H1 (cell line): ENCODE measurements at regions not wholly inside any gene's neighbourhood (a gene's known extent, or its start where the extent isn't known, plus 50 kb on each side); places are given as distances from the start of the nearest gene placed in this dataset.

Experiments
- CTCF ChIA-PET: fragments of 300-600 bp; sonication (Branson Sonifier 250); formaldehyde crosslinking; loops from one replicate; lab custom pipeline; 2021; ENCODE audit not compliant: partially characterized antibody; lab: Charles Lee
- POLR2A ChIA-PET: fragments of 300-600 bp; sonication (Branson Sonifier 250); formaldehyde crosslinking; loops from one replicate; lab custom pipeline; 2021; ENCODE audit warnings: inconsistent platforms; ENCODE audit not compliant: partially characterized antibody; lab: Charles Lee
- DNase-seq, 2 experiments: peaks; one replicate each; pipeline versions ENCODE4 v3.0.0 to v3.0.0-alpha.2; 2010 to 2022; ENCODE audit warnings: low spot score in 2 of 2, low read depth in 1 of 2, mixed read lengths in 1 of 2
- FAIRE-seq: peaks from 2 replicates; lab custom pipeline; 2011; peaks lifted over from hg19 to GRCh38; lab: Jason Lieb, UNC
- H2AFZ ChIP-seq: 2 replicates; pipeline ENCODE4 v1.8.1; 2012; ENCODE audit warnings: low read length, inconsistent platforms
- H2AK5ac ChIP-seq: 2 replicates; pipeline ENCODE4 v1.6.1; 2013; ENCODE audit warnings: low read depth, low read length
- H2BK120ac ChIP-seq: replicated peaks from 2 replicates; pipeline ENCODE3; 2013; ENCODE audit warnings: low read depth, low read length, inconsistent platforms
- H2BK12ac ChIP-seq: 2 replicates; pipeline ENCODE4 v1.6.1; 2013; ENCODE audit warnings: low read depth, low read length
- H2BK15ac ChIP-seq: 2 replicates; pipeline ENCODE4 v1.6.1; 2013; ENCODE audit warnings: low read length
- H2BK20ac ChIP-seq: 2 replicates; pipeline ENCODE4 v1.6.1; 2013; ENCODE audit warnings: low read length
- H2BK5ac ChIP-seq: 2 replicates; pipeline ENCODE4 v1.6.1; 2013; ENCODE audit warnings: low read depth, low read length
- H3K14ac ChIP-seq: 2 replicates; pipeline ENCODE4 v1.6.1; 2013; ENCODE audit warnings: inconsistent platforms; ENCODE audit not compliant: insufficient read length
- H3K18ac ChIP-seq: 2 replicates; pipeline ENCODE4 v1.6.1; 2013; ENCODE audit warnings: low read length; ENCODE audit errors: extremely low read depth
- H3K23ac ChIP-seq: 2 replicates; pipeline ENCODE4 v1.6.1; 2013; ENCODE audit warnings: inconsistent platforms; ENCODE audit not compliant: insufficient read length
- H3K23me2 ChIP-seq: 2 replicates; pipeline ENCODE4 v1.6.1; 2013; ENCODE audit warnings: low read depth, low read length
- H3K27ac ChIP-seq: 2 replicates; pipeline ENCODE4 v1.6.1; 2011; ENCODE audit warnings: low read depth, low read length, inconsistent platforms
- H3K27me3 ChIP-seq, 4 experiments: replicated peaks in 1 of 4; 1 replicate in 1 of 4; 2 replicates in 3 of 4; pipeline versions ENCODE4 v1.6.1 to v1.8.1; 2011 to 2013; ENCODE audit warnings: low read length in 3 of 4, mild to moderate bottlenecking in 3 of 4, inconsistent platforms in 2 of 4, mixed read lengths in 2 of 4, moderate library complexity in 1 of 4; ENCODE audit not compliant: control insufficient read depth in 3 of 4, insufficient read depth in 3 of 4; ENCODE audit errors: extremely low read depth in 1 of 4
- H3K36me3 ChIP-seq, 4 experiments: 2 replicates each; pipeline versions ENCODE4 v1.6.1 to v1.8.1; 2011 to 2013; ENCODE audit warnings: mild to moderate bottlenecking in 4 of 4, low read length in 3 of 4, moderate library complexity in 2 of 4, control low read depth in 1 of 4, inconsistent platforms in 1 of 4; ENCODE audit not compliant: insufficient read depth in 4 of 4, control insufficient read depth in 2 of 4
- H3K4ac ChIP-seq: replicated peaks from 2 replicates; pipeline ENCODE3; 2013; ENCODE audit warnings: low read length, low read depth, mixed read lengths, inconsistent platforms; ENCODE audit not compliant: insufficient read length
- H3K4me1 ChIP-seq, 4 experiments: replicated peaks in 1 of 4; 1 replicate in 1 of 4; 2 replicates in 3 of 4; pipeline versions ENCODE4 v1.6.1 to v1.8.1; 2011 to 2013; ENCODE audit warnings: low read length in 3 of 4, inconsistent platforms in 2 of 4, mixed read lengths in 1 of 4; ENCODE audit not compliant: insufficient read depth in 4 of 4, control insufficient read depth in 3 of 4
- H3K4me2 ChIP-seq, 2 experiments: 2 replicates each; pipeline versions ENCODE4 v1.6.1 to v1.8.1; 2011 to 2013; ENCODE audit warnings: low read depth in 2 of 2, low read length in 2 of 2, control low read depth in 1 of 2, inconsistent platforms in 1 of 2, mild to moderate bottlenecking in 1 of 2; ENCODE audit not compliant: insufficient read depth in 1 of 2
- H3K4me3 ChIP-seq, 4 experiments: fragments of 200-600, 300-600 bp in 1 of 4; sonication (generic), shearing (Covaris generic), sonication (Bioruptor Twin) in 1 of 4; 2 replicates each; pipeline versions ENCODE4 v1.5.1 to v1.8.1; 2011 to 2016; ENCODE audit warnings: low read length in 4 of 4, low read depth in 3 of 4, control low read depth in 2 of 4, inconsistent platforms in 2 of 4, mild to moderate bottlenecking in 2 of 4, mixed read lengths in 1 of 4, moderate library complexity in 1 of 4; ENCODE audit not compliant: insufficient read depth in 2 of 4; ENCODE audit errors: extremely low read depth in 1 of 4
- H3K56ac ChIP-seq: replicated peaks from 2 replicates; pipeline ENCODE3; 2013; ENCODE audit warnings: low read depth, mild to moderate bottlenecking, mixed read lengths, low read length, inconsistent platforms; ENCODE audit not compliant: insufficient read length
- H3K79me1 ChIP-seq: 2 replicates; pipeline ENCODE4 v1.6.1; 2013; ENCODE audit warnings: low read depth, low read length, control low read depth
- H3K79me2 ChIP-seq, 2 experiments: 2 replicates each; pipeline versions ENCODE4 v1.6.1 to v1.8.1; 2012 to 2013; ENCODE audit warnings: low read length in 2 of 2, mild to moderate bottlenecking in 2 of 2, inconsistent platforms in 1 of 2; ENCODE audit not compliant: insufficient read depth in 2 of 2, control insufficient read depth in 1 of 2
- H3K9ac ChIP-seq, 4 experiments: replicated peaks in 1 of 4; 1 replicate in 1 of 4; 2 replicates in 3 of 4; pipeline versions ENCODE4 v1.6.1 to v1.8.1; 2011 to 2013; ENCODE audit warnings: low read depth in 3 of 4, low read length in 3 of 4, control low read depth in 2 of 4, mild to moderate bottlenecking in 2 of 4, moderate library complexity in 2 of 4, inconsistent platforms in 1 of 4; ENCODE audit errors: extremely low read depth in 1 of 4
- H3K9me3 ChIP-seq, 2 experiments: 2 replicates each; pipeline versions ENCODE4 v1.6.1 to v1.8.1; 2012 to 2013; ENCODE audit warnings: mild to moderate bottlenecking in 2 of 2, moderate library complexity in 2 of 2, control low read depth in 1 of 2, inconsistent platforms in 1 of 2, low read depth in 1 of 2, low read length in 1 of 2, mixed read lengths in 1 of 2; ENCODE audit not compliant: insufficient read depth in 2 of 2
- H4K20me1 ChIP-seq, 2 experiments: replicated peaks in 1 of 2; 2 replicates each; pipeline versions ENCODE3 to v1.8.1; 2011 to 2013; ENCODE audit warnings: inconsistent platforms in 2 of 2, low read length in 2 of 2, mild to moderate bottlenecking in 1 of 2; ENCODE audit not compliant: insufficient read depth in 2 of 2, control insufficient read depth in 1 of 2
- H4K5ac ChIP-seq: 2 replicates; pipeline ENCODE4 v1.6.1; 2013; ENCODE audit warnings: low read length, low read depth, mixed read lengths, inconsistent platforms; ENCODE audit not compliant: insufficient read length
- H4K8ac ChIP-seq: 2 replicates; pipeline ENCODE4 v1.8.0; 2013; ENCODE audit warnings: mild to moderate bottlenecking, moderate library complexity, low read length, inconsistent platforms; ENCODE audit not compliant: insufficient read depth; ENCODE audit errors: extremely low read depth
- H4K91ac ChIP-seq: replicated peaks from 2 replicates; pipeline ENCODE3; 2013; ENCODE audit warnings: low read length, mixed read lengths, inconsistent platforms; ENCODE audit not compliant: insufficient read length
- ASH2L ChIP-seq: fragments of 200-600, 300-600 bp; sonication (generic); IDR thresholded peaks from one replicate; pipeline ENCODE4 v1.7.1; 2017; ENCODE audit warnings: low read length
- CBX5 ChIP-seq: fragments of 300-800, 300-1000 bp; sonication (generic); IDR thresholded peaks from 2 replicates; pipeline ENCODE4 v1.7.1; 2016; ENCODE audit warnings: antibody characterized with exemption, low read length, low read depth
- CBX8 ChIP-seq: fragments of 300-800, 300-1000 bp; sonication (generic); IDR thresholded peaks from 2 replicates; pipeline ENCODE4 v1.7.1; 2016; ENCODE audit warnings: low read depth, low read length, borderline replicate concordance
- CEBPB ChIP-seq: IDR thresholded peaks from 2 replicates; pipeline ENCODE4 v1.6.1; 2012; ENCODE audit warnings: low read depth, low read length
- JUN ChIP-seq: IDR thresholded peaks from 2 replicates; pipeline ENCODE4 v1.6.1; 2011; ENCODE audit warnings: low read depth, mild to moderate bottlenecking, improper control_type of control experiment, low read length
- KDM1A ChIP-seq: fragments of 200-600, 300-600 bp; sonication (generic); IDR thresholded peaks from 2 replicates; pipeline ENCODE4 v1.7.1; 2016; ENCODE audit warnings: mild to moderate bottlenecking, low read length, borderline replicate concordance
- KDM4A ChIP-seq: IDR thresholded peaks from one replicate; pipeline ENCODE4 v1.7.1; 2012; ENCODE audit warnings: low read depth, mild to moderate bottlenecking, moderate library complexity, low read length, inconsistent platforms; ENCODE audit not compliant: severe bottlenecking
- KDM5A ChIP-seq: fragments of 200-600 bp; IDR thresholded peaks from 2 replicates; pipeline ENCODE4 v1.7.1; 2012; ENCODE audit warnings: mild to moderate bottlenecking, low read length, inconsistent platforms, mixed read lengths
- PHF8 ChIP-seq: fragments of 200-600 bp; sonication (generic); conservative IDR thresholded peaks from 2 replicates; pipeline ENCODE4 v1.7.1; 2012; ENCODE audit warnings: low read depth, mild to moderate bottlenecking, inconsistent platforms, low read length, moderate library complexity
- SIRT6 ChIP-seq: IDR thresholded peaks from one replicate; pipeline ENCODE4 v1.7.1; 2012; ENCODE audit warnings: low read length, inconsistent platforms
- SP1 ChIP-seq: IDR thresholded peaks from 2 replicates; pipeline ENCODE4 v1.6.1; 2011; ENCODE audit warnings: low read depth, low read length
- SP2 ChIP-seq: IDR thresholded peaks from 2 replicates; pipeline ENCODE4 v1.6.1; 2012; ENCODE audit warnings: mild to moderate bottlenecking, low read length, inconsistent platforms
- TCF12 ChIP-seq: IDR thresholded peaks from 2 replicates; pipeline ENCODE4 v1.6.1; 2011; ENCODE audit warnings: low read depth, mild to moderate bottlenecking, low read length
- WGBS, 2 experiments: shearing (Covaris generic) in 1 of 2; methylation state at CpG; one replicate each; pipeline versions ENCODE4 v1.1.6 to v1.1.7; 2013 to 2015; ENCODE audit warnings: low lambda C conversion rate in 2 of 2, mixed read lengths in 2 of 2, inconsistent platforms in 1 of 2, low coverage in 1 of 2, missing lambda C conversion rate in 1 of 2; ENCODE audit not compliant: insufficient replicate concordance in 2 of 2, insufficient coverage in 1 of 2, insufficient read length in 1 of 2; ENCODE audit errors: extremely low coverage in 1 of 2, missing lambda C conversion rate in 1 of 2; 5-methylcytosine and 5-hydroxymethylcytosine counted together
- TF ChIP-seq, protein P1 (sequence below): IDR thresholded peaks from 2 replicates; pipeline ENCODE4 v1.6.1; 2011; ENCODE audit warnings: low read length, improper control_type of control experiment

DNA sequence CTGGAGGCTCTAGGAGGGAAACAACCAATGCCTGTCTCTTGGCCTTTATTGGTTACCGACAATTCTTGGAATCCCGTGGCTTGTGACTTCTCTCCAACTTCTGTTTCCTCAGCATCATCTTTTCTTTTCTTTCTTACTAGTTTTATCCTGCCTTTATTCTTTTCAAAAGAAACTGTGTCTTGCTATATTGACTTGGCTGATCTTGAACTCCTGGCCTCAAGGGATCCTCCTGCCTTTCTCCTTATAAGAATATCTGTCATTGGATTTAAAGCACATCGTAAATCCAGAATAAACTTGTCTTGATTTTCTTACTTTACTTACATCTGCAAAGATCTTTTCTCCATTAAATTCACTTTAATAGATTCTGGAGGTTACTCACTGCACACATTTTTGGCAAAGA is 49.9 kb upstream of the UGT2B10 start:
- H2BK12ac ChIP-seq, result no peak overlapping the region
- H3K4me3 ChIP-seq, result no peak overlapping the region
- 97% methylated on average over 3 of the region's 3 CpGs; no CpG with 5 or more reads in 1 of the 2 experiments for WGBS, 2 experiments
- H3K14ac ChIP-seq, result no peak overlapping the region
- H2BK120ac ChIP-seq, result no peak overlapping the region
- no peak overlapping the region for H3K4me2 ChIP-seq
- no peak overlapping the region for H2AK5ac ChIP-seq
- no peaks in the 10 kb centered on the region for H4K20me1 ChIP-seq
- H4K5ac ChIP-seq, result no peak overlapping the region
- no peak for FAIRE-seq
- no peaks in the 10 kb centered on the region for H3K4me1 ChIP-seq
- no peaks in the 10 kb centered on the region for H3K9me3 ChIP-seq
- no peak overlapping the region for H2BK20ac ChIP-seq
- H2AFZ ChIP-seq, result no peak overlapping the region
- no peak overlapping the region for H3K23ac ChIP-seq
- ChIA-PET POLR2A (no interaction called here), CTCF (no interaction called here)
- H3K56ac ChIP-seq, result no peak overlapping the region
- H3K79me1 ChIP-seq, result no peaks in the 10 kb centered on the region
- H3K36me3 ChIP-seq, result no peaks in the 10 kb centered on the region
- H2BK5ac ChIP-seq, result no peak overlapping the region
- H3K9ac ChIP-seq, result no peak overlapping the region
- no peaks in the 10 kb centered on the region for H3K27me3 ChIP-seq
- no peak overlapping the region for H3K27ac ChIP-seq
- TF ChIP-seq CEBPB (no peak), KDM5A (no peak), CBX5 (no peak), SP1 (no peak), KDM4A (no peak), SIRT6 (no peak), TCF12 (no peak), PHF8 (no peak), JUN (no peak), ASH2L (no peak), CBX8 (no peak), SP2 (no peak), KDM1A (no peak)
- TF ChIP-seq, protein P1, sequence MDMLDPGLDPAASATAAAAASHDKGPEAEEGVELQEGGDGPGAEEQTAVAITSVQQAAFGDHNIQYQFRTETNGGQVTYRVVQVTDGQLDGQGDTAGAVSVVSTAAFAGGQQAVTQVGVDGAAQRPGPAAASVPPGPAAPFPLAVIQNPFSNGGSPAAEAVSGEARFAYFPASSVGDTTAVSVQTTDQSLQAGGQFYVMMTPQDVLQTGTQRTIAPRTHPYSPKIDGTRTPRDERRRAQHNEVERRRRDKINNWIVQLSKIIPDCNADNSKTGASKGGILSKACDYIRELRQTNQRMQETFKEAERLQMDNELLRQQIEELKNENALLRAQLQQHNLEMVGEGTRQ, result no peak
- H3K4ac ChIP-seq, result no peak overlapping the region
- no peaks in the 10 kb centered on the region for H3K23me2 ChIP-seq
- no peaks in the 10 kb centered on the region for H3K79me2 ChIP-seq
- no peak overlapping the region for H3K18ac ChIP-seq
- H4K8ac ChIP-seq, result no peak overlapping the region
- H2BK15ac ChIP-seq, result no peak overlapping the region
- DNase-seq, result no peak
- H4K91ac ChIP-seq, result no peak overlapping the region
